ENCODE measurements at regions not wholly inside any gene's neighbourhood (a gene's known extent, or its start where the extent isn't known, plus 50 kb on each side); places are given as distances from the start of the nearest gene placed in this dataset.

DNA sequence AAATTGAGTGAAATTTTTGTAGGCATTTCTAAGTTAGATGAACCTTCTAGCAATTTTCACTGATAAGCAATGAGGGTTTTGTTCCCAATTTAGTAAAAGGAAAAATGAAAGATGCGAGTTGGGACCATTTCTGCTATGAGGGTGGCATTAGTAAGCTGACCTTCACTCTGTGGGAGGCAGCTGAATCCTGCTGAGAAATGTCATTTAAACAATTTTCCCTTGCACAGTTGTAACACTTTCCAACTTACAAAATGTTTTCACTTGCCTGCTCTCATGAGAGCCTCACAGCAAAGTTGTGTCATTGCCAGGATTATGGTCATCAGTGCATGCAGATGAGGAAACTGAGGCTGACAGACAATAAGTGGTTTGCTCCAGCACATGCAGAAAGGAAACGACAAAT lies 527.7 kb downstream of the TNS1 start (continued):
- no peak for TF ChIP-seq BRCA1 (IDR thresholded peaks at IDR 0.05; ENCODE audit: low read depth, low read length)
- no peak for TF ChIP-seq RAD21 (IDR thresholded peaks at IDR 0.05; ENCODE audit: insufficient read depth, low read depth, low read length)
- TF ChIP-seq, protein P1, sequence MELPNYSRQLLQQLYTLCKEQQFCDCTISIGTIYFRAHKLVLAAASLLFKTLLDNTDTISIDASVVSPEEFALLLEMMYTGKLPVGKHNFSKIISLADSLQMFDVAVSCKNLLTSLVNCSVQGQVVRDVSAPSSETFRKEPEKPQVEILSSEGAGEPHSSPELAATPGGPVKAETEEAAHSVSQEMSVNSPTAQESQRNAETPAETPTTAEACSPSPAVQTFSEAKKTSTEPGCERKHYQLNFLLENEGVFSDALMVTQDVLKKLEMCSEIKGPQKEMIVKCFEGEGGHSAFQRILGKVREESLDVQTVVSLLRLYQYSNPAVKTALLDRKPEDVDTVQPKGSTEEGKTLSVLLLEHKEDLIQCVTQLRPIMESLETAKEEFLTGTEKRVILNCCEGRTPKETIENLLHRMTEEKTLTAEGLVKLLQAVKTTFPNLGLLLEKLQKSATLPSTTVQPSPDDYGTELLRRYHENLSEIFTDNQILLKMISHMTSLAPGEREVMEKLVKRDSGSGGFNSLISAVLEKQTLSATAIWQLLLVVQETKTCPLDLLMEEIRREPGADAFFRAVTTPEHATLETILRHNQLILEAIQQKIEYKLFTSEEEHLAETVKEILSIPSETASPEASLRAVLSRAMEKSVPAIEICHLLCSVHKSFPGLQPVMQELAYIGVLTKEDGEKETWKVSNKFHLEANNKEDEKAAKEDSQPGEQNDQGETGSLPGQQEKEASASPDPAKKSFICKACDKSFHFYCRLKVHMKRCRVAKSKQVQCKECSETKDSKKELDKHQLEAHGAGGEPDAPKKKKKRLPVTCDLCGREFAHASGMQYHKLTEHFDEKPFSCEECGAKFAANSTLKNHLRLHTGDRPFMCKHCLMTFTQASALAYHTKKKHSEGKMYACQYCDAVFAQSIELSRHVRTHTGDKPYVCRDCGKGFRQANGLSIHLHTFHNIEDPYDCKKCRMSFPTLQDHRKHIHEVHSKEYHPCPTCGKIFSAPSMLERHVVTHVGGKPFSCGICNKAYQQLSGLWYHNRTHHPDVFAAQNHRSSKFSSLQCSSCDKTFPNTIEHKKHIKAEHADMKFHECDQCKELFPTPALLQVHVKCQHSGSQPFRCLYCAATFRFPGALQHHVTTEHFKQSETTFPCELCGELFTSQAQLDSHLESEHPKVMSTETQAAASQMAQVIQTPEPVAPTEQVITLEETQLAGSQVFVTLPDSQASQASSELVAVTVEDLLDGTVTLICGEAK (IDR thresholded peaks at IDR 0.05; ENCODE audit: borderline replicate concordance), result no peak
- TF ChIP-seq EED (IDR thresholded peaks at IDR 0.05; ENCODE audit: low read depth), result no peak

DNA sequence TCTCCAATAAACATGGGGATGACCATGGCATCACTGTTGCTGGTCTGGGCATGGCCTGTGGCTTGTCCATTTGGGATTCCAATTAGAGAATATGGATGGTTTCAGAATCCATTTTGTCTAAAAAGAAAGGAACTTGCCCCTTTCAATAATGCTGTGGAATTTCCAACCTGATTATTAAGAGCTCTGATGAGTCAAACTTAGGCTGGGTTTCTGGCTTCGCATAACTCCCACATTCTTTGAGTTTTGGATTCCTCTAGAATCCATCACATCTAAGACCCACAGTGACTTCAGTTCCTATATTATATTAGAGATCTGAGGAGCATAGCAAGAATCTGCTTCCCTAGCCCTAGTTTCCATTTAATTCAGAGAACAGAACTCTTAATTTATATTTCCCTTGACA lies 531.5 kb downstream of the TNS1 start:
- Histone ChIP-seq H3K79me2 (ENCODE audit: control insufficient read depth, insufficient read depth, low read length) (no peaks in the 10 kb centered on the region), H3K27ac (ENCODE audit: control insufficient read depth, insufficient read depth) (no peak overlapping the region), H3K36me3 (ENCODE audit: control insufficient read depth in 2 of 2, insufficient read depth in 2 of 2, low read length in 1 of 2) (no peaks in the 10 kb centered on the region), H3K27me3 (replicated peaks in 1 of 2; ENCODE audit: control insufficient read depth in 2 of 2, insufficient read depth in 2 of 2, low read length in 1 of 2) (no peaks in the 10 kb centered on the region; a peak in 2 of 4 replicates), H3K4me2 (ENCODE audit: control insufficient read depth, insufficient read depth) (no peak overlapping the region), H4K20me1 (ENCODE audit: control insufficient read depth, insufficient read depth) (no peaks in the 10 kb centered on the region), H3K4me1 (ENCODE audit: control insufficient read depth, insufficient read depth, low read length) (peaks cover 6% of the 10 kb centered on the region), H3K4me3 (no peak overlapping the region), H3K9ac (ENCODE audit: control insufficient read depth, insufficient read depth, low read length) (no peak overlapping the region), H2AFZ (ENCODE audit: control insufficient read depth, low read depth, low read length) (no peak overlapping the region), H3K9me3 (replicated peaks; ENCODE audit: control insufficient read depth, insufficient read depth, low read length) (no peaks in the 10 kb centered on the region)
- DNase-seq (ENCODE audit: low read depth, low spot score), result no peak
- no peak for FAIRE-seq
- no peak for ATAC-seq
- BruUV-seq (replicated peaks), result no TSS peak
- POLR2A ChIA-PET, result no interaction called here
- intact Hi-C loops (cut with micrococcal nuclease; ENCODE audit: unreplicated experiment), result no loop called here
- SMC1A ChIA-PET (ENCODE audit: uncharacterized antibody, unreplicated experiment), result no interaction called here
- in situ Hi-C loops (cut with MboI), result no loop called here
- RAD21 ChIA-PET (ENCODE audit: unreplicated experiment), result no interaction called here
- CTCF ChIA-PET, result no interaction called here
- 71% methylated on average over 1 of the region's 1 CpG for WGBS (ENCODE audit: insufficient coverage, insufficient replicate concordance, low lambda C conversion rate, missing lambda C conversion rate)
- TF ChIP-seq SUZ12 (IDR thresholded peaks at IDR 0.05; ENCODE audit: unreplicated experiment) (no peak), SMAD1 (IDR thresholded peaks at IDR 0.05; ENCODE audit: low read depth, partially characterized antibody) (no peak), IKZF1 (conservative IDR thresholded peaks at IDR 0.05) (no peak), PML (IDR thresholded peaks at IDR 0.05; ENCODE audit: low read length) (no peak), SPI1 (IDR thresholded peaks at IDR 0.05; ENCODE audit: borderline replicate concordance, insufficient read depth, low read depth, low read length) (no peak), ZNF24 (IDR thresholded peaks at IDR 0.05) (no peak), NBN (IDR thresholded peaks at IDR 0.05) (no peak), FOXK2 (IDR thresholded peaks at IDR 0.05) (no peak), KLF5 (IDR thresholded peaks at IDR 0.05; ENCODE audit: partially characterized antibody) (no peak), SP1 (IDR thresholded peaks at IDR 0.05; ENCODE audit: low read depth, low read length) (no peak), FOS (IDR thresholded peaks at IDR 0.05; ENCODE audit: borderline replicate concordance, extremely low read depth, insufficient read length) (no peak), ETV6 (conservative IDR thresholded peaks at IDR 0.05 in 1 of 2, IDR thresholded peaks at IDR 0.05 in 1 of 2; ENCODE audit: borderline replicate concordance in 1 of 2, low read depth in 1 of 2) (no peak)
- TF ChIP-seq, protein P2, sequence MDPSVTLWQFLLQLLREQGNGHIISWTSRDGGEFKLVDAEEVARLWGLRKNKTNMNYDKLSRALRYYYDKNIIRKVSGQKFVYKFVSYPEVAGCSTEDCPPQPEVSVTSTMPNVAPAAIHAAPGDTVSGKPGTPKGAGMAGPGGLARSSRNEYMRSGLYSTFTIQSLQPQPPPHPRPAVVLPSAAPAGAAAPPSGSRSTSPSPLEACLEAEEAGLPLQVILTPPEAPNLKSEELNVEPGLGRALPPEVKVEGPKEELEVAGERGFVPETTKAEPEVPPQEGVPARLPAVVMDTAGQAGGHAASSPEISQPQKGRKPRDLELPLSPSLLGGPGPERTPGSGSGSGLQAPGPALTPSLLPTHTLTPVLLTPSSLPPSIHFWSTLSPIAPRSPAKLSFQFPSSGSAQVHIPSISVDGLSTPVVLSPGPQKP (IDR thresholded peaks at IDR 0.05; ENCODE audit: low read depth, low read length), result no peak
- TF ChIP-seq, protein P3, sequence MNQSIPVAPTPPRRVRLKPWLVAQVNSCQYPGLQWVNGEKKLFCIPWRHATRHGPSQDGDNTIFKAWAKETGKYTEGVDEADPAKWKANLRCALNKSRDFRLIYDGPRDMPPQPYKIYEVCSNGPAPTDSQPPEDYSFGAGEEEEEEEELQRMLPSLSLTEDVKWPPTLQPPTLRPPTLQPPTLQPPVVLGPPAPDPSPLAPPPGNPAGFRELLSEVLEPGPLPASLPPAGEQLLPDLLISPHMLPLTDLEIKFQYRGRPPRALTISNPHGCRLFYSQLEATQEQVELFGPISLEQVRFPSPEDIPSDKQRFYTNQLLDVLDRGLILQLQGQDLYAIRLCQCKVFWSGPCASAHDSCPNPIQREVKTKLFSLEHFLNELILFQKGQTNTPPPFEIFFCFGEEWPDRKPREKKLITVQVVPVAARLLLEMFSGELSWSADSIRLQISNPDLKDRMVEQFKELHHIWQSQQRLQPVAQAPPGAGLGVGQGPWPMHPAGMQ (IDR thresholded peaks at IDR 0.05; ENCODE audit: borderline replicate concordance), result no peak

Measured in GM12878 (cell line).